PC-9 (cell line): ENCODE measurements at regions not wholly inside any gene's neighbourhood (a gene's known extent, or its start where the extent isn't known, plus 50 kb on each side); places are given as distances from the start of the nearest gene placed in this dataset.

Source experiments
- BruUV-seq: library from RNA; stranded (reverse); fragments of 400-500 nt; replicated peaks from 2 replicates; lab custom pipeline; 2021; lab: Mats Ljungman, UMichigan
- CTCF ChIA-PET: fragments of 300-600 bp; sonication (Branson Sonifier 250); formaldehyde crosslinking; loops from one replicate; lab custom pipeline; 2022; ENCODE audit warnings: antibody characterized with exemption; lab: Charles Lee
- POLR2A ChIA-PET: fragments of 300-600 bp; sonication (Branson Sonifier 250); formaldehyde crosslinking; loops from one replicate; lab custom pipeline; 2022; ENCODE audit warnings: antibody characterized with exemption; ENCODE audit not compliant: unreplicated experiment; lab: Charles Lee
- DNase-seq, 2 experiments: peaks; one replicate each; pipeline versions ENCODE4 v3.0.0 to v3.0.0-alpha.2; 2015 to 2022; ENCODE audit warnings: mixed read lengths in 1 of 2
- H2AFZ ChIP-seq: fragments of 200-600 bp; sonication (generic); 2 replicates; pipeline ENCODE4 v1.8.1; 2017; ENCODE audit warnings: antibody characterized with exemption
- H3F3A ChIP-seq: fragments of 200-600 bp; sonication (generic); 2 replicates; pipeline ENCODE4 v1.8.1; 2017; ENCODE audit warnings: antibody characterized with exemption, mild to moderate bottlenecking, low read depth; ENCODE audit not compliant: insufficient read depth
- H3K27ac ChIP-seq: fragments of 200-600 bp; sonication (generic); 2 replicates; pipeline ENCODE4 v1.6.1; 2016; ENCODE audit warnings: mixed run types
- H3K27me3 ChIP-seq: fragments of 200-600 bp; sonication (generic); 2 replicates; pipeline ENCODE4 v1.6.1; 2016; ENCODE audit warnings: low read depth, mixed run types; ENCODE audit not compliant: insufficient read depth
- H3K36me3 ChIP-seq: fragments of 200-600 bp; sonication (generic); 2 replicates; pipeline ENCODE4 v1.6.1; 2016; ENCODE audit warnings: low read depth, mixed run types
- H3K4me1 ChIP-seq: fragments of 200-600 bp; sonication (generic); replicated peaks from 2 replicates; pipeline ENCODE4 v1.6.1; 2016; ENCODE audit warnings: mixed run types; ENCODE audit not compliant: insufficient read depth
- H3K4me2 ChIP-seq: fragments of 200-600 bp; sonication (generic); 2 replicates; pipeline ENCODE4 v1.6.1; 2017; ENCODE audit warnings: mixed run types
- H3K4me3 ChIP-seq: fragments of 200-600 bp; sonication (generic); 2 replicates; pipeline ENCODE4 v1.6.1; 2016; ENCODE audit warnings: mixed run types
- H3K79me2 ChIP-seq: fragments of 200-600 bp; sonication (generic); 2 replicates; pipeline ENCODE4 v1.6.1; 2017; ENCODE audit warnings: low read depth, mixed run types
- H3K9me2 ChIP-seq: fragments of 200-600 bp; sonication (generic); 2 replicates; pipeline ENCODE4 v1.8.1; 2017; ENCODE audit warnings: mild to moderate bottlenecking; ENCODE audit not compliant: insufficient read depth
- H3K9me3 ChIP-seq: fragments of 200-600 bp; sonication (generic); 2 replicates; pipeline ENCODE4 v1.8.1; 2016; ENCODE audit warnings: low read depth; ENCODE audit not compliant: insufficient read depth
- H4K20me1 ChIP-seq: fragments of 200-600 bp; sonication (generic); 2 replicates; pipeline ENCODE4 v1.8.1; 2017; ENCODE audit not compliant: insufficient read depth
- EZH2 ChIP-seq: fragments of 200-600 bp; sonication (generic); IDR thresholded peaks from 2 replicates; pipeline ENCODE4 v1.8.0; 2017; ENCODE audit warnings: antibody characterized with exemption, low read depth
- intact Hi-C: fragments of 100-400 bp; cut with micrococcal nuclease; formaldehyde crosslinking; loops from one replicate; pipeline ENCODE4 v1.10.0; 2022; ENCODE audit not compliant: unreplicated experiment
- TF ChIP-seq, protein P1 (sequence below): fragments of 200-600 bp; sonication (generic); conservative IDR thresholded peaks from 2 replicates; pipeline ENCODE4 v1.6.1; 2017; ENCODE audit warnings: mixed run types, antibody characterized with exemption, mild to moderate bottlenecking, moderate library complexity

DNA sequence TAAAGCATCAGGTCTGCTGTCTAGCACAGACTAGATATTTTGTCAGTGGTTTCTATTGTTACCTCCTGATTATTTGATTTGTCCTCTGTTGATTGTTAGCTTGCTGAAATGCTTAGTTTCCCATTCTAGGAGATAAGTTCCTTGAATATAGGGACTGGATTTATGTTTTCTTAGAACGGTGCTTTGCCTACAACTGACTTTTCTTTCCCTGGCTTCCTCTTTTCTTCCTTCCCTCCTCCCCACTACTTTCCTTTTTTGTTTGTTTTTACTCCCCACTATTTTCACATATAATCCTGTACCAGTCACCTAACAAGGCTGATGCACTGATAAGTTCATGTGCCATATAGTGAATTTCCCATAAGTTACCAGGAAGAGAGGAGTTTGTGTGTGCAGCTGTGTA, 58.5 kb upstream of the METAP2 start:
- ChIA-PET CTCF (no interaction called here), POLR2A (interaction anchor here (0.6 kb wide), 1 partner anchor 777 kb away, joined by 4 read pairs; no protein-coding TSS in a partner anchor)
- intact Hi-C loops: no loop called here
- Histone ChIP-seq H3K79me2 (no peaks in the 10 kb centered on the region), H3K27me3 (no peaks in the 10 kb centered on the region), H3K4me1 (no peaks in the 10 kb centered on the region), H3F3A (no peaks in the 10 kb centered on the region), H3K36me3 (no peaks in the 10 kb centered on the region), H4K20me1 (no peaks in the 10 kb centered on the region), H3K27ac (no peak overlapping the region), H3K9me2 (no peaks in the 10 kb centered on the region), H3K4me3 (no peak overlapping the region), H3K4me2 (no peak overlapping the region), H3K9me3 (no peaks in the 10 kb centered on the region), H2AFZ (no peak overlapping the region)
- no TSS peak for BruUV-seq
- DNase-seq: no peak
- no peak for TF ChIP-seq EZH2
- TF ChIP-seq, protein P1, sequence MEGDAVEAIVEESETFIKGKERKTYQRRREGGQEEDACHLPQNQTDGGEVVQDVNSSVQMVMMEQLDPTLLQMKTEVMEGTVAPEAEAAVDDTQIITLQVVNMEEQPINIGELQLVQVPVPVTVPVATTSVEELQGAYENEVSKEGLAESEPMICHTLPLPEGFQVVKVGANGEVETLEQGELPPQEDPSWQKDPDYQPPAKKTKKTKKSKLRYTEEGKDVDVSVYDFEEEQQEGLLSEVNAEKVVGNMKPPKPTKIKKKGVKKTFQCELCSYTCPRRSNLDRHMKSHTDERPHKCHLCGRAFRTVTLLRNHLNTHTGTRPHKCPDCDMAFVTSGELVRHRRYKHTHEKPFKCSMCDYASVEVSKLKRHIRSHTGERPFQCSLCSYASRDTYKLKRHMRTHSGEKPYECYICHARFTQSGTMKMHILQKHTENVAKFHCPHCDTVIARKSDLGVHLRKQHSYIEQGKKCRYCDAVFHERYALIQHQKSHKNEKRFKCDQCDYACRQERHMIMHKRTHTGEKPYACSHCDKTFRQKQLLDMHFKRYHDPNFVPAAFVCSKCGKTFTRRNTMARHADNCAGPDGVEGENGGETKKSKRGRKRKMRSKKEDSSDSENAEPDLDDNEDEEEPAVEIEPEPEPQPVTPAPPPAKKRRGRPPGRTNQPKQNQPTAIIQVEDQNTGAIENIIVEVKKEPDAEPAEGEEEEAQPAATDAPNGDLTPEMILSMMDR: no peak

DNA sequence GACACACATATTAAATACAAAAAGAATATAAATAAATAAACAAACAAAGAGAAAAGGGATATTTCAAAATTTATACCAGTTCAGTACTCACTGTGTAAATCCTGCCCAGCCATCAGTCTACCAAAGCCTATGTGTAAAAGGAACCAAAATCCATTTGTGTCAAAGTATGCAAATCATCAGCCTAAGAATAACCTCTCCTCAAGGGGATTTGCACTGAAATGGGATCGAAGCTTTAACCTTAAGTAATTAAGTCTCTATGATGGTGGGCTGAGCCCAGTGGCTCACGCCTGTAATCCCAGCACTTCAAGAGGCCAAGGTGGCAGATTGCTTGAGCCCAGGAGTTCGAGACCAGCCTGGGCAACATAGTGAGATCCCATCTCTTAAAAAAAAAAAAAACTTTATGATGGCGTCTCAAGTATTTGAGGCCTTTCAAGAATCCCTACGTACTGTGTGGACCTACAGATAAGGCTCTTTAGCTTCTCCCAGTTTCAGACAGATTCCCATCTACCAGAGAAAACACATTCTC, 57.8 kb upstream of the METAP2 start:
- TF ChIP-seq, protein P1: no peak
- TF ChIP-seq EZH2: no peak
- Histone ChIP-seq H3F3A (no peaks in the 10 kb centered on the region), H3K4me3 (no peak overlapping the region), H2AFZ (no peak overlapping the region), H3K36me3 (no peaks in the 10 kb centered on the region), H3K79me2 (no peaks in the 10 kb centered on the region), H3K9me2 (no peaks in the 10 kb centered on the region), H4K20me1 (no peaks in the 10 kb centered on the region), H3K27ac (no peak overlapping the region), H3K4me2 (no peak overlapping the region), H3K27me3 (no peaks in the 10 kb centered on the region), H3K9me3 (no peaks in the 10 kb centered on the region), H3K4me1 (no peaks in the 10 kb centered on the region)
- intact Hi-C loops: no loop called here
- POLR2A ChIA-PET: no interaction called here
- no peak for DNase-seq
- BruUV-seq: no TSS peak
- CTCF ChIA-PET: no interaction called here

GRCh38 chr12:95417372-95417771, 56.6 kb upstream of the METAP2 start:
- no peaks in the 10 kb centered on the region for H3K4me1 ChIP-seq
- H3K27ac ChIP-seq: no peak overlapping the region
- intact Hi-C loops: no loop called here
- H2AFZ ChIP-seq: no peak overlapping the region
- POLR2A ChIA-PET: no interaction called here
- no TSS peak for BruUV-seq
- H3K4me2 ChIP-seq: no peak overlapping the region
- H3K79me2 ChIP-seq: no peaks in the 10 kb centered on the region
- CTCF ChIA-PET: no interaction called here
- no peaks in the 10 kb centered on the region for H3F3A ChIP-seq
- DNase-seq: no peak
- no peaks in the 10 kb centered on the region for H3K36me3 ChIP-seq
- no peaks in the 10 kb centered on the region for H3K9me3 ChIP-seq
- no peaks in the 10 kb centered on the region for H4K20me1 ChIP-seq
- no peaks in the 10 kb centered on the region for H3K9me2 ChIP-seq
- no peaks in the 10 kb centered on the region for H3K27me3 ChIP-seq
- no peak for TF ChIP-seq EZH2
- TF ChIP-seq, protein P1: no peak
- no peak overlapping the region for H3K4me3 ChIP-seq
